Stimulated activated CD8-positive, alpha-beta memory T cell treated with anti-CD3 and anti-CD28 coated beads, Interleukin-15, amount 100 ng/mL, for 4 hours (primary cell): ENCODE measurements at regions not wholly inside any gene's neighbourhood (a gene's known extent, or its start where the extent isn't known, plus 50 kb on each side); places are given as distances from the start of the nearest gene placed in this dataset.

Experiments used
- DNase-seq, 2 donors: peaks; one replicate each; pipeline ENCODE4 v3.0.0-alpha.2; 2020; ENCODE audit warnings: low read depth in 2 of 2

DNA sequence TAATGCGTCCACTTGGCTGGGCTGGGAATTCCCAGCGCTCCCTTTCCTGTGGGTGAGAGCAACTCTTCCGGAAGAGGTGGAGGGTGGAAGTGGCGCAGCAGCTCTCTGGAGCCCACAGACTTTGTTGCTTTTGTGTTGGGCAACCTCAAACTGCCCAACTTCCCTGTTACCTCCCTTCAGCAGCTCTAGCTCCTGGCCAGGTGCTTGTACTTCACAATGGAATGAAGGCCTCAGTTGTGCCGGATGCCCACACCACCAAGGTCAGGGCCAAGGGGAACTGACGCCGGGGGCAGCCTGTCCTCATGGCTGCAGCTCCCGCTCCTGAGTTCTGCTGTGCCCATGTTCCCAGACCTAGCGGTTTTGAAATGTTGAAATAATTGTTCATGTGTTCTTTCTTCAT, 322.9 kb downstream of the GALR1 start:
- DNase-seq, result no peak

DNA sequence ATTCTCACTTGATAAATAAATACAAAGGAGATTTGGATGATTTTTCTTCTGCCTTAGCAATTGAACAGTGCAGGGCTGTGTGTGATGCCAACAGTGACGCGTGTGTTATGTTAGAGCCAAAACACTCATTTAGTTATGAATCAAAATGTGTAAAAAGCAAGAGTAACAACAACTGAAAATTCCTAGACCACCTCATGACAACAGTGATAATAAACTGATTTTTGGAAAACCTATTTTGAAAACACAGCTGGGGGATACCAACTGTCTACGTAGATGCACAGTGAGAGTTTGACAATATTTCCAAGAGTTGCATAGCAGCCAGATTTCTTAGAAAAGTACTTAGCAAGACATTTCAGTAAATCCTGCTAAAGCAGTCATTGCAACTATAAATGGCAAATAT, 323.9 kb downstream of the GALR1 start:
- DNase-seq, result no peak

DNA sequence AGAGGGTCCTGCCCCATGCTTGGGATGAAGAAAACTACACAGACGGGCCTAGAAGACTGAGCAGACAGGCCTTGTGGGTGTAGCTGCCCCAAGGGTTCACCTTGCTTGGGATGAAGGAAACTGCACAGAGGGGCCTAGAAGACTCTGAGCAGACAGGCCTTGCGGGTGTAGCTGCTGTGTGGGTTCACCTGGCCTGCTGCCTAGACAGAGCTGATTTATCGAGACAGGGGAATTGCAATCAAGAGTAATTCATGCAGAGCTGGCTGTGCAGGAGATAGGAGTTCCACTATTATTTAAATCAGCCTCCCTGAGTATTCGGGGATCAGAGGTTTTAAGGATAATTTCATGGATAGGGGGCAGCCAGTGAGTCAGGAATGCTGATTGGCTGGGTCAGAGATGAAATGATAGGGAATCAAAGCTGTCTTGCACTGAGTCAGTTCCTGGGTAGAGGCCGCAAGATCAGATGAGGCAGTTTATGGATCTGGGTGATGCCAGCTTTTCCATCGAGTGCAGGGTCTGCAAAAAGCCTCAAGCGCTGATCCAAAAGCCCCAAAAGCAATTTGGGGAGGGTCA, 341.4 kb downstream of the GALR1 start:
- DNase-seq, result no peak

DNA sequence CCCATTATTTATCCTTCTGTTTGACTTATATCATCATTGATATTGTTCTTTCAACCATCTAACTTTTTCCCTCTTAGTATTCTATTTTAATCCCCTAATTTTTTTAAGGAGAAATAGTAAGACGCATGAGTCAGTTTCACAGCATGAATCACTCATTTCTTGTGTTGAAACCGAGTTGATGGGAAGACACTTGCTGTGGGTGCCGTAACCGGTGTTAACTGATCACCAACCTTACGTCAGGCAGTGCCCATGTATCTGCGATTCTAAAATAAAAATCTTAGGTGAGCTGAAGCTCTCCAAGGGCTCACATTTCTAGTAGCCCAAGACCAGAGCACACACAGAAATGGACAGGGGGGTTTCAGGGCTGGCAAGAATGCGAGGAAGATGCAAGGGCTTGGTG, 348.1 kb downstream of the GALR1 start:
- no peak for DNase-seq

DNA sequence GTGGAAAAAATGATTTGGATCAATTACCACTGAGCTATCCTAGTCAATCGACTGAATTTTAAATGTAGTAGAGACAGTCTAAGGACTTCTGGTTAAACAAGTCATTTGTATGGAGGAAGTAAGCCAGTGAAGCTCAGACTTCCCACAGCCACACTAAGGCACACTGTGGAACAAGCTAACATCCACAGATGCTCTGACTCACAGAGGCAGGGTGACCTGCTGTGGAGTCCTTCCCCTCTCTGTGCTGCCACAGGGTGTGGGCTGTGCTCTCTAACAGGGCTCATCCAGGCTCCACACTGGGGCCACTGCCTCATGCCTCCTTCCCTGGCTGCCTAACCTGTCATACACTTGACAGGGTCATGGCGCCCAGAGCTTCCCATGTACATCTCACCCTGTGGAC, 351.0 kb downstream of the GALR1 start:
- DNase-seq, result no peak

DNA sequence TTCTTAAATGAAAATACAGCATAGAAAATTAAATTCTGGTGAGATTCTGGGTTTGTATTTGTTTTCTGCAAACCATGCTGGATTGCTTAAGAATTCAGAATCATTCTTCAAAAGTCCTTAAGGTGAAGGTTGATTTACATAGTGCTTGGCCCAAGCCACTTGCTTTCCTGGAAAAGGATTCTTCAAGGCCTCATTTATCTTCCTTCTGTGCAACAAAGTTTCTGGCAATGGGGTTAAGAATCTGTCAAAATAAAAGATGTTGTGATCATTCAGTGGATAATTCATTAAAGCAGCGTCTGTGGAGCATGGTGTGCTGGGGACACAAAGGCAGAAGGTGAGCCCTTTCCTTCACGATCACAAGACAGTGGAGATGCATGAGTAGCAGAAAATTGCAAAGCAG, 351.9 kb downstream of the GALR1 start:
- DNase-seq, result no peak

DNA sequence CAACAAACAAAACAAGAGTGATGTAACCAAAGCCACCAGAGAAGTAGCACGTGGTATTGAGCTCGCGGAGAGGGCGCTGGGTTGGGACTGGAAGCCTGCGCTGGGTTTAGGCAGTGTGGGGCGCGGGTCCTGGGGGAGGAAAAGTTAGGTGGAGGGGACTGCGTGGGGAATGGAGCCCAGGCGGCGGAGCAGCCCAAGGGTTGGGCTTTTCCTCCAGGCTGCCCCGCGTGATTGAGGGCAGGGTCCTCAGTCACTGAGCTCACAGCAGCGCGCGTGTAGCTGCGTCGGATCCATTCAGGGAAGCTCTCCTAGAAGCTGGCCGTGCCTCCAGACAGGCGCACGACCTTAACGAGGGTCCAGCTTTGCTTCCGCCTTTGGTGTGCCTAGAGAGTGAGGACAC, 357.4 kb downstream of the GALR1 start:
- no peak for DNase-seq

DNA sequence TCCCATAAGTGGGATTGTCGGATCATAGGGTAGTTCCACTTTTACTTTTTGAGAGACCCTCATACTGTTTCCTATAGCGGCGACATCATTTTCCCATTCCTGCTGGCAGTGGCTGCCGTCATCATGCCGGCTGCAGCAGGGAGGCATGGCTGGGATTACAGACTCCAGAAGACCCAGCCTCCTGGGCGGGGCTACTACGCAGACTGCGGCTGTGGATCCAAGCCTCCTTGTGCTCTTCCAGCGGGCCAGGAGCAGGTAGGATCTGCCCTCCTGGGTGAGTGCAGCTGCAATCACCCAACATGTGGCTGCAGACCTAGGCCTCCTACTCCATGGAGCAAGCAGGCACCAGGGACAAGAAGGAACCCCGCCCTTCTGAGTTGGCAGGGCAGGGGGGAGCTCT, 359.2 kb downstream of the GALR1 start:
- DNase-seq, result no peak

DNA sequence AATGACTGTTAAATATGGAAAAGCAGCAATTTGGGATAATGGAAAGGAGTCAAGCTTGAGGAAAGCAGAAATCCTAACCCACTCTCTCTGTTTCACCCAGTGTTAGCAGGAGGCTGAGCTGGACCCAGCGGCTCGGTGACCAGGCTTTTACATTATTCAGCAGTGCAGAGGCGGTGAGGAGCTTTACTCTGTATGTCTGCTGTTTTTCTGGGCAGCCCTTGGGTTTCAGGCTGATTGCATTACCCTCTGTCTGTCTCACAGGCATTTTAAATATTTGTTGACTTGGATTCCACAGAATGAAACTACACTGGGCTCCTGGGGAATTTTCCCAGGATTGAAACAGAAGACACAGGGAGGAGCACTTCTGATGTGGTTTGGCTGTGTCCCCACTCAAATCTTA, 368.0 kb downstream of the GALR1 start:
- DNase-seq, result no peak

DNA sequence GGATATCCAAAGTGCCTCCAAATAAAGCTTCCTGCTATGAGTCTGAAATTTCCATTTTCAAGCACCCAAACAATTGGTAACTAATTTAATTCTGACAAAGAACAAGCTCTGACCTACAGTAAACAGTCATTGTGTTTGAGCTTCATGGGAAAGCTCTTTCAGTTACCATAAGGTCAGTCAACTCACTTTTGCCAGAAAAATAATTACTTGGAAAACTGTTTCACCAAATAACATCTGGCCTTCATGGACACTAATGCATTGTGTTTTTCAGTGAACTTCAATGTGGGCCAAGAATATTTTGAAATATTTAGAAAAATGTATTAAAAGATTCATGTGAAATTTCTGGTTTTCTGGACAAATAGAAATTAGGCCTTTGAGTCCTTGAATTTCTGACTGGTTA, 369.9 kb downstream of the GALR1 start:
- DNase-seq, result no peak

DNA sequence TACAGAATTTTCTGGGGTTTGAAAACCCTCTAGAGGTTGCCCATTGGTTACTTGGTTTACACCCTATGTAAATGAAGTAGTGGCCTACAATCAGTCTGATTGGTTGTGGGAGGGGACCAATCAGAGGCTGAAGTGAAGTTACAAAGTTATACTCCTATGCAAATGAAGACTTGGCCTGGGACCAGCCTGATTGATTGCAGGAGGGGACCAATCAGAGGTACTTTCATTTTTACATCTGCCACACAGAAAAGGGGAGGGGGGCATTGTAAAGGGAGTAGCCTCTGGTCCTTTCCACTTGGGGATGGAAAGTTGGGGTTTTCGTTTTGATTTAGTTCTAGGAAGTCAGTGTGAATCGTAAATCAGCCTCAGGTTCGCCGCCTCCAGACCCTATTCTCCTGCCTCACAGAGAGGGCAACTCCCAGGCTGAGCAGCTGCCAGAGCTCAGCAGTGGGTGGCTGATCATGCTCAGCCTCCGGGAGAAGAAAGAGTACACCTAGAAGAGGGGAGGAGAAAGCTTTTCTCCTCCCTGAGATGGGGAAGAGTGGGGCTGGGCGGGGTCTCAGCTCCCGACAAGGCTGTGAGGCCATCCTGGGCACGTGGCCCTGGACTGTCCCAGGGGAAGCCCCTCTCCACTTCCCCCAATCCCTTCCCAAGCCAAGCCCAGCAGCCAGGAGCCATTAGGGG, 372.5 kb downstream of the GALR1 start:
- no peak for DNase-seq

DNA sequence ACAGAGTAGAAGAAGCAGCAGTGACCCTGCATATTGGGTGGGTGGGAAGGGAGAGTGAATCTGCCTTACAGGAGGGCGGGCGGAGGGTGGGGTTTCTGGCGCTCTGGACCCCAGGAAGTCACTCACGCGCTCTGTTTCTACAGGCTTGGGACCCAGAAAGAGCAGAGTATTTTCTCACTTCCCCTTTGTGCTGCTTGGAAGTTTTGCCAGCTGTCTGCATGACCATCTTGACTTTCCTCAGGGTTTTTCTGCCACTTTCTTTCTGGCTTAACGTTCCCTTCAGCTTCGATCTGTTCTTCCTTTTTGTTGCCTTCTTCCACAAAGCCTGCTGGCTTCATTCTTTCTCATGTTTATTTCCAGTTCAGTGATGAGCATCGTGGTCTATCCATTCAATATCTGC, 383.1 kb downstream of the GALR1 start:
- no peak for DNase-seq

DNA sequence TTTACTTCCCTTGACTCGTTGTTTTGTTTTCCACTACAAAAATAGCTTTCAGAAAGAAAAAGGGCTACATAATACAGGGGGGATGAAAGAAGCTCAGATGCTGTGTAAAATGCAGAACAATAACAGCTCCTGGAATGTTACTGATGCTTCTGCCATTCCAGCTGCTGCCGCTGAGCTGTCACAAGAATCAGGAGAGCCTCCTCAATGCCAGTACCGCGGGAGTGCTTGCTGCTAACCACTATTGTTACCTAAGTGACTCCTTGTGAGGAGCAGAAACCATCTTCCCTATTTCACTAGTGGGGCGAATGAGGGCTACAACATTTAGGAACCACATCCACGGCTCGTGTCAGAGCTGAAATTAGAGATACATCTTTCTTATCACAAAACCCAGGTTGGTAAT, 384.8 kb downstream of the GALR1 start:
- no peak for DNase-seq

DNA sequence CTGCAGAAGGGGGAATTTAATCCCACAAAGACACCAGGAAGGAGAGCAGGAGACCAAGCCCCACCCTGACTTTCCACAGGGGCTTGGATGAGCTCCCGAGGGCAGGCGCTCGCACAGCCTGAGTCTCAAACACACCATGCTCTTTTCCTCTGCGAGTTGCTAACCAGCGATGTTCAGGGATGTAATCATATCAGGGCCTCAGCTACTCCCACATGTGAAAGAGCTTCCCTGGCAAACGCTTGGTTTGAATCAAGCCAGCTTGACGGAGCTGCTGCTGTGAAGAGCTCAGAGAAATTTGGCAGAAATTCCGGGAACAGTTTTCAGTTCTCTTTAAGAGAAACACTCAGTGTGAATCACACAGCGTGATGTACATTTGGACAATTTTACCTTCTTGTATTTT, 385.8 kb downstream of the GALR1 start:
- DNase-seq, result no peak

DNA sequence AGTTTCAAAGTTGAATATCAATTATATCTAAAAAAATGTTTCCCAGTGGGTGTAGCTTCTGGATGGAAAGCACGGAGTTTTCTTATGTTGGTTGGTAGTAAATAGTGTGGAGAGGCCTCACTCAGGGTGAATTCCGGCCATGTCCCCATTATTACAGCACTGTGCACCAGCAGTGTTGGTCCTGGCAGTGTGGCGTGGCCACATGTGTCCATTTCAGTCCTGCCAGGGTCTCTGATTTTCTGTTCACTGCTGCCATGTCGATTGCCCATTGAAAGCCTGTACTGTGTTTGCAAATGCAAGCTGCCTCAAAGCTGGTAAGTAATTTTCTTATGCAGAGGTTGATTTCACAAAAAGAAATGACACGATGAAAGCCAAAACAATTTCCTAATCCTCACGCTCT, 386.2 kb downstream of the GALR1 start:
- DNase-seq, result no peak

DNA sequence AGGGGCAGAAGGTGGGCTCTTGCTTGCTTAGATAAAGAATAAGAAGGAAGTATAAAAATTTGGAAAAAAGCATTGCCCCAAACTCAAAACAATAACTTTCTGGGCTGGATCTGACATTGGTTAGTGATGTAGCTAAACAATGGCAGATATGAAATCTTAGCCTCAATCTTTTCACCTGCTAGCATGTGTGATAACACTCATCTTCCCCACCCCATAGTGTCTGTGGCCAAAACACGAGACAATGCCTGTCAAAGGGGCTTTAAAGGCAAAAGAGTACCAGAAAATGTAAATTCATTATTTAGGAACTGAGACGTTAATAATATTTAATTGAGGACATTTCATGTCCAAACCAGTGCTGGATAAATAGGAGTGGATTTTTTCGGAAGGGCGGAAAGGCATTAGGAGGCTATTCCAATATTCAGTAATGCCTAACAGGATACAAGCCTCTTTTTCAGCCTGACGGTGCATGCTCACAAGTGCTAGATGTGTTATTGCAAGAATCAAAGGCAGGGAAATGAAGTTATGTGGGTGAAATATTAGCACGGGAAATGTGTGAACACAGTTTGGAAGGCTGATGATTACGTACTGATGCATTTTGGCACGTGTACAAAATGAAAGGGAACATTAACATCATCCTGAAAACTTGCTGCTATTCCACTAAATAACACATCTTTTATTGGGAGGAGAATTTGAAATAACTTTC, 395.7 kb downstream of the GALR1 start:
- no peak for DNase-seq

DNA sequence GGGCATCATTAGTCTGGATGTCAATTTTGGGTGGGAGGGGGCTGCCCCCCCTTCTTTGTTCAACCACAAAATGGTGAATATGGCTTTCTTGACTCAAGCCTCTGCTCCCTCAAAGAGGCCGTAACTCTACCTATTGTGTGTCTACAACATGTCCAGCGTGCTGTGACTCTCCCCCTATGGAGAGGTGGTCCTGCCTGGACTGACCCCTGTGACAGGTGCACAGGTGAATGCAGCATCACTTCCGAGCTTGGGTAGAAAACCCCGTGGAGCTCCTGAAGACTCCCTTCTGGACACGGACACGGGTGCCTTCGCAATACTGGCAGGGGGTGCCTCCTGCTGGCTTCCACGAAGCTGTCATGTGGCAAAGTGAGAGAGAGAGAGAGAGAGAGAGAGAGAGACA, 397.8 kb downstream of the GALR1 start:
- DNase-seq, result no peak

DNA sequence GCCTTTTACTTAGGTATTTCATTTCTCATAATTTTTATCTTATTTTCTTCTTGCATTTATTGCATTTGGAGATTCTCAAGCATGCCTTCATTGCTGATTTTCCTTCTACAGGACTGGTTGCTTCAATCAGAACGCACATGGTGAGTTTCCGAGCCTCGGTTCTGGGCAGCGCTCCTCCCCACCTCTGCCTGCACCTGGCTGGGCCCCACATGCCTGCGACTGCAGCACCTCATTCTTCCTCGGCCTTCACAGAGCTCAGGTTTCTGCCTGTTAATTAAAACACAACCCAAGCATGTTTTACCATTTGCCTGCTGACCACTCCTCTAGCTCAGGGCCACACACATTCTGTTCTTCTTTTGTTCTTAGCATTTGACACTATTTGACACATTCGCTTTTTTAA, 398.8 kb downstream of the GALR1 start:
- no peak for DNase-seq

DNA sequence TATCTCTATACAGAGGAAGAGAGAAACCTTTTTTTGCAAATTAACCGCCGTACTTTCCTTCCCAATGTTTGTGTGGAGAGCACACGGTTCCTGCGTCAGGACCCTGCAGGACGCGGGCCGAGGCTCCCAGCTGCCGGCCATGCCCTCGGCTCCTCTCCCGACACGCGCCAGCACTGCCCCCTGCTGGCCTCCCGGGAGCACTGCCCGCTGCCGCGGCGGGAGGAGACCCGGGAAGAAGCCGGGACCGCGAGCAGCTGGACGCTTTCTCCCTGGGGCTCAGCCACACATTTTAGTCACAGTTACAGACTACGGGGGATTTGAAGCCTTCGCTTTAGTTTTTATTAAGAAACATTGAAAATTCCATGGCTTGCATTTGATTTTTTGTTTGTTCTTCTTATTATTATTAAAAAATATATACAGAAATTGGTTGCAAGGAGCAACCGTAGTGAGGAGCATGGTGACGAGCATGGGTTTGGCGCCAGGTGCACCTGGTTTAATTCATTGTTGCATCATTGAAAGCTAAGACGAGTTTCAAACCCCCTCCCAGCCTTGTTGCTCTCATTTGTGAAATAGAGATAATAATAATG, 401.2 kb downstream of the GALR1 start:
- no peak for DNase-seq

DNA sequence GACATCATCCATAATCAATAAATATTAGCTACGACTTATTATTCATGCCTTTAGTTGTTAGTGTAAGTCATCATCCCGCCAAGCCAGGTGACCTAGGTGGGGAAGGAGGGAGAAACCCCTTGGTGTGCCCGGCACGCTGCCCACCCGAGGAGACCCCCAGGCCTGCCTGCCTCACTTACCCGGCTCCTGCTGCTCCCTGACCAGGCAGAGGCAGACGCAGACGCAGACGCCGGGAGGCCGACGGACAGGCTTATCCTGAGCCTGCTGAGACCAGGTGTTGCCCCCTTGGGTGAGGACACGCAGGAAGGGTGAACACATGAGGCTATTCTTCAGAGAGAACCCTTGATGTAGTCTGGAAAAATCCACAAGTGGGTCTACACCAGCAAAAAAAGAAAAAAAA, 401.8 kb downstream of the GALR1 start:
- DNase-seq, result no peak

DNA sequence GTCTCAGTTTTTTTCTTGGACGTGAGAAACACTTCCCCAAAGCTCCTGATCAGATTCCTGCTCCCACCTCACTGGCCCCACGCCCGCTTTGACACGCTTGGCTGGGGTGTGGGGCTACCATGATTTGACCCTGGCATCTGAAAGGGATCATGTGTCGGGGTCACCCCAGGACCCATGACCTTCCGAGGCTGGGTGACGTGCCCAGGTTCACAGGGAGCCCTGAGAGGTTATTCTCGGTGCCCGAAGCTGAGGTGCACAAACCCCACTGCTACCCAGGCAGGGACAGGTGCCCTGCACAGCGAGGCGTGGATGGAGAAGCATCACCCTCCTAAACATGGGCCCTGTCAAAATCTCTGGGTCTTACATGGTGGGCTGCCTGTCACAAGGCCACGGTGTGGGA, 404.1 kb downstream of the GALR1 start:
- DNase-seq, result no peak

DNA sequence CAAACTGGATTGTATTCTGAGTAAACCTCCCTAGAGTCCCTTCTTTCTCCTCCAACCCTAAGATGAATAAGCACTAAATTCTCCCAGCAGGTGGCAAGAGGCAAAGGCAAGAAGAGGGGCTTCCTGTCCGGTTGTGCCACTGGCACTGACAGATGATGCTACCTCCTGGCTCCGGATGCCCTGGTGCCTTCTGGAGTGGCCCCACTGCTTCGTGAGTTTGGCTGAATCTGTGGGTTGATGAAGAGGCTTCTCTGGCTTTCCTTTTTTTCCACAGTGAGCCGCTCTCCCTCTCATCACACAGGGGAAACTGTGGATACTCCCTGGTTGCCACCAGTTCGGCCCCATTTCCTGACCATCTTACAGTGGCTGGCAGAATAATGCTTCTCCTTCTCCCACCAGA, 404.7 kb downstream of the GALR1 start:
- no peak for DNase-seq

DNA sequence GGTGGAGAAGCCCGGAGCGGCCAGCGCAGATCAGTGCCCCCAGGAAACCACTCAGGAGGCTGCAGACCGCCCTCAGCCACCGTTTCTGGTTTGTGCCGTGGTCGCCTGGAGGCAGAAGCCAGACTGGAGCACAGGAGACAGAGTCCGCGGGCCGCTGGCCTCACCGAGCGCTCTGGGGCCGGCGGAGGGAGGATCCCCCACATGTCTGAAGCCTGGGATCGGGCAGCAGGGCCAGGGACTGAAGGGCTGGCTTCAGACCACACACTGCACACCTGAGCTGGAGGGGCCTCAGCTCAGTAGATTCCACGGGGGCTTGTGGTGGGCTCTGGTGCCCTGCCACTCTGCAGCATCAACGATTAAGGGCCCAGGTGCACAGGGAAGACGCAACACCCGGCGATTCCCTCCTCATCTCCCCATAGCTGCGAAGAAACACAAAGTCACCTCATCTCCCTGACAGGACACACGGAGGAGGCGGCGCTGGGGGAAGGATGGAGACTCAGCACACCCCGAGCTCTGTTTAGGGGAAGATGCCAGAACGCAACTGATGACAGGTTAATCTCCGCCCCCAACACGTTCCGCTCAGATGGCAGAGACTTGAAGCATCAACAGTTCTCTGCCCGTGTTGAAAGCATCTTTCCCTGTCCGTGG, 408.1 kb downstream of the GALR1 start:
- DNase-seq, result no peak
